22Rv1 (cell line): ENCODE measurements at regions not wholly inside any gene's neighbourhood (a gene's known extent, or its start where the extent isn't known, plus 50 kb on each side); places are given as distances from the start of the nearest gene placed in this dataset.

Experiments
- H3K27ac ChIP-seq: fragments of 450-650 bp; 2 replicates; pipeline ENCODE4 v1.5.1; 2017
- ZFX ChIP-seq: fragments of 450-650 bp; IDR thresholded peaks from 2 replicates; pipeline ENCODE4 v1.6.1; 2017; ENCODE audit warnings: antibody characterized with exemption, borderline replicate concordance
- TF ChIP-seq, protein P1 (sequence below): fragments of 450-650 bp; IDR thresholded peaks from 2 replicates; pipeline ENCODE4 v1.5.1; 2017; ENCODE audit warnings: mild to moderate bottlenecking

DNA sequence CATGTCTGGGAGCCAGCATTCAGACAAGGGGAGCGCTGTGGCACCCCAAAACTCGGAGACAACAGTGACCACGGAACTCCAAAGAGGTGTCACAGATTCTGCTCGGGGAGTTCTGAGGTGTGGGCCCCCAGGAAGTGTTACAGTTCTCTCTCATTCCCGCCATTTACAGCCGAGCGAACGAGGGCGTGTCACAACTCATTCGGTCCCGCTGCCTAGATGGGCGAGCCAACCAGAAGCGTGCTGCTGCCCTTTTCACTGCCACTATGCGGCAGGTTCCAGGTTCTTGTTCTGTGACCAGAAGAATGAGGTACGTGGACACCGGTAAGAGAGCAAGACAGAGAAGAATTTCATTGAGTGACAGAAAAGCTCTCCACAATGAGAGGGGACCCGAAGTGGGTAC lies 1370.6 kb upstream of the AGA start:
- TF ChIP-seq ZFX: no peak
- TF ChIP-seq, protein P1, sequence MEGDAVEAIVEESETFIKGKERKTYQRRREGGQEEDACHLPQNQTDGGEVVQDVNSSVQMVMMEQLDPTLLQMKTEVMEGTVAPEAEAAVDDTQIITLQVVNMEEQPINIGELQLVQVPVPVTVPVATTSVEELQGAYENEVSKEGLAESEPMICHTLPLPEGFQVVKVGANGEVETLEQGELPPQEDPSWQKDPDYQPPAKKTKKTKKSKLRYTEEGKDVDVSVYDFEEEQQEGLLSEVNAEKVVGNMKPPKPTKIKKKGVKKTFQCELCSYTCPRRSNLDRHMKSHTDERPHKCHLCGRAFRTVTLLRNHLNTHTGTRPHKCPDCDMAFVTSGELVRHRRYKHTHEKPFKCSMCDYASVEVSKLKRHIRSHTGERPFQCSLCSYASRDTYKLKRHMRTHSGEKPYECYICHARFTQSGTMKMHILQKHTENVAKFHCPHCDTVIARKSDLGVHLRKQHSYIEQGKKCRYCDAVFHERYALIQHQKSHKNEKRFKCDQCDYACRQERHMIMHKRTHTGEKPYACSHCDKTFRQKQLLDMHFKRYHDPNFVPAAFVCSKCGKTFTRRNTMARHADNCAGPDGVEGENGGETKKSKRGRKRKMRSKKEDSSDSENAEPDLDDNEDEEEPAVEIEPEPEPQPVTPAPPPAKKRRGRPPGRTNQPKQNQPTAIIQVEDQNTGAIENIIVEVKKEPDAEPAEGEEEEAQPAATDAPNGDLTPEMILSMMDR: no peak
- no peak overlapping the region for H3K27ac ChIP-seq

- TF ChIP-seq ZFX: no peak
- TF ChIP-seq, protein P1: no peak
- H3K27ac ChIP-seq: peak overlapping the region; percentile 19; the same call in 1 of the 2 replicates
Measured at GRCh38 chr4:178814908-178815307, 1372.7 kb upstream of the AGA start.

DNA sequence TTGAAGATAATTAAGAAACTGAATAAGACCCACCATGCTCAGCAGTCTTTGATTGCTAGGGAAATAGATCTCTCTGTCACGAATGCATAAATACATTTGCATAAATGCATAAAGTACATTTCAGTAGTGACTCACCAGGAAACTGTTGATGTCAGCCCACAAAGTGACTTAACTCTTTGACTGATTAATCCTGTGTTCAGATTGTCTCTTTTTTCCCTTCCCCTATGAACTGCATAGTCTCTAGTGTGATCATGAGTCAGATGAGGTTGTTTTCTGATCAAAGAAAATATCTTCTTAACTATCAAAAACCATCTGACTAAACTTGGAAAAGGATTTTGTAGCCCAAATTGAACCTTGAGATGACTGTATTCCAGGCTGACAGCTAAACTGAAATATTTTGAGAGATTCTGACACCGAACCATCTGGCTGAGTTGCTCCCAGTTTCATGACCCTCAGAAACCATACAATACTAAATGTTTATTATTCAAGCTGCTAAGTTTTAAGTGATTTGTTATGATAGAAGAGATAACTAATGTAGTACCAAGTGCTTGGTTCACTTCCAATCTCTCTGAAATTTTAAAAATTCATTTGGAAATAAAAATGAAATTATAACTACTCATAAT lies 1381.5 kb upstream of the AGA start:
- TF ChIP-seq ZFX: no peak
- TF ChIP-seq, protein P1: no peak
- H3K27ac ChIP-seq: no peak overlapping the region

DNA sequence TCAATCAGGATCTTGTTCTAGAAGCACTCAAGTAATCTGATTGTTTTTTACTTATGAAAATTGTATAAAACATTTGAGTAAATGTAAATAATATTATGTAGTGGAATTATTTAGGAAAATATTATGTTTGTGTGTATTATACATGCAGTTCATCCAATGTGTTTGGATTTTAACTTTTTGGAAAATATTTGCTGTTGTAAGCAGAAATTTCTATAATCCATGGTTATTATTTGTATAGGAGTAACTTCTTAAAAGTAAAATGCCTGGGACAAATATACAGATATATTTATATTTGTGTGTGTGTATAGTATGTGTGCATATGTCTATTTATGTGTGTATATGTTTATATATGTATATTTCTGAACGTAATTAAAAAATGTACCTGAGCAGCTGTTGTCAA lies 1394.6 kb upstream of the AGA start:
- no peak for TF ChIP-seq ZFX

DNA sequence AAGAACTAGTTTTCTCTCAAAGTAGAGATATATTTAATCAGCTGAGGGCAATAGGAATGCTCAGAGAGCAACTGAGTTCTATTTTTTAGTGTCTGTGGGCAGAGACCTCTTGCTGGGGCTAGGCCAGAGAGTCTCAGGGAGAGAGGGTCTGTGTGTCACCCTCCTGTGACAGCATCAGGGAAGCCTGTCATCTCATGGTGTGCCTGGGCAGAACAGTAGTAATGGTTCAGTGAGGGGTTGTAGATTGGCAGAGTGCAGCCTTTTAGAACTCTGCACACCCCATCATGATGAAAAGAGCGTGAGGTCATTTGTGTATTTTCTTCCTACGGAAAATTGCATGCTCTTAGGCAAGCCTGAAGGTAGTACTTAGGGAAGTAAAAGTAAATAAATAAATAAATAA lies 1396.5 kb upstream of the AGA start:
- H3K27ac ChIP-seq: no peak overlapping the region
- TF ChIP-seq, protein P1: no peak
- no peak for TF ChIP-seq ZFX

More for the DNA sequence above, 1394.6 kb upstream of the AGA start:
- H3K27ac ChIP-seq: no peak overlapping the region

- no peak for TF ChIP-seq ZFX
- no peak overlapping the region for H3K27ac ChIP-seq
Measured at GRCh38 chr4:178856139-178856800, 1414.0 kb upstream of the AGA start.

- no peak overlapping the region for H3K27ac ChIP-seq
- TF ChIP-seq, protein P1: no peak
- TF ChIP-seq ZFX: no peak
Measured at GRCh38 chr4:178871476-178871875, 1429.2 kb upstream of the AGA start.

DNA sequence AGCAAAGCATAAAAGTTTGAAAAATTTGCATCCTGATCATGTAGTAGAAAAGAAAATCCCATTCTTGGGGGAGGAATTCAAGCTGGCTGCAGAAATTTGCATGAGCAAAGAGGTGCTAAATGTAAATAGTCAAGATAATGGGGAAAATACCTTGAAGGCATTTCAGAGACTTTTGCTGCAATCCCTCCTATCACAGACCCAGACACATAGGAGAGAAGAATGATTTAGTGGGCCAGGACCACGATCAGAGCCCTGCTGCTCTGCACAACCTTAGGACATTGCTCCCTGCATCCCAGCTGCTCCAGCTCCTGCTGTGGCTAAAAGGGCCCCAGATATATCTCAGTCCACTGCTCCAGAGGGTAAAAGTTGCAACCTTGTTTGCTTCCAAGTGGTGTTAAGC lies 1439.7 kb upstream of the AGA start:
- no peak overlapping the region for H3K27ac ChIP-seq
- TF ChIP-seq, protein P1: no peak
- TF ChIP-seq ZFX: no peak
